ENCODE measurements at regions not wholly inside any gene's neighbourhood (a gene's known extent, or its start where the extent isn't known, plus 50 kb on each side); places are given as distances from the start of the nearest gene placed in this dataset.

GRCh38 chr15:66851311-66852063, 149.5 kb downstream of the SMAD6 start (continued):
- TF ChIP-seq NR0B1 (IDR thresholded peaks at IDR 0.05; ENCODE audit: partially characterized antibody), result no peak
- no peak for TF ChIP-seq ZNF507 (tag; conservative IDR thresholded peaks at IDR 0.05)
- no peak for TF ChIP-seq ZNF639 (CRISPR knock-in tag; conservative IDR thresholded peaks at IDR 0.05 in 1 of 2, IDR thresholded peaks at IDR 0.05 in 1 of 2)
- 0 out of 2 replicates have a peak, but pooled peaks have one; percentile 45 for TF ChIP-seq TCF7 (IDR thresholded peaks at IDR 0.05; ENCODE audit: borderline replicate concordance)
- TF ChIP-seq PTTG1 (tag; IDR thresholded peaks at IDR 0.05; ENCODE audit: low read depth), result no peak
- TF ChIP-seq CBFA2T2 (conservative IDR thresholded peaks at IDR 0.05), result no peak
- TF ChIP-seq LARP7 (IDR thresholded peaks at IDR 0.05), result no peak
- TF ChIP-seq VEZF1 (CRISPR knock-in tag; IDR thresholded peaks at IDR 0.05), result peak; percentile 50
- TF ChIP-seq TARDBP (IDR thresholded peaks at IDR 0.05), result no peak
- no peak for TF ChIP-seq THAP7 (CRISPR knock-in tag; IDR thresholded peaks at IDR 0.05)
- TF ChIP-seq ETS1 (conservative IDR thresholded peaks at IDR 0.05; ENCODE audit: control insufficient read depth, low read depth, low read length), result no peak
- no peak for TF ChIP-seq DIDO1 (tag; IDR thresholded peaks at IDR 0.05; ENCODE audit: low read depth)
- no peak for TF ChIP-seq TFAM (CRISPR knock-in tag; conservative IDR thresholded peaks at IDR 0.05)
- no peak for TF ChIP-seq MCM5 (IDR thresholded peaks at IDR 0.05; ENCODE audit: low read depth)
- no peak for TF ChIP-seq USF2 (CRISPR knock-in tag; IDR thresholded peaks at IDR 0.05)
- no peak for TF ChIP-seq SIN3A (IDR thresholded peaks at IDR 0.05; ENCODE audit: borderline replicate concordance in 2 of 2, control insufficient read depth in 1 of 2, low read depth in 2 of 2, low read length in 2 of 2)
- TF ChIP-seq MAX (CRISPR knock-in tag; IDR thresholded peaks at IDR 0.05), result peak; percentile 79
- no peak for TF ChIP-seq FOXO4 (CRISPR knock-in tag; IDR thresholded peaks at IDR 0.05)
- no peak for TF ChIP-seq ZC3H11A (IDR thresholded peaks at IDR 0.05; ENCODE audit: low read depth, low read length)
